HG03354 (cell line): ENCODE measurements at regions not wholly inside any gene's neighbourhood (a gene's known extent, or its start where the extent isn't known, plus 50 kb on each side); places are given as distances from the start of the nearest gene placed in this dataset.

Experiments used
- ATAC-seq: cut with Tn5 transposase; IDR thresholded peaks from one replicate; pipeline ENCODE4 v1.9.1; 2021; ENCODE audit warnings: mild to moderate bottlenecking; ENCODE audit not compliant: unreplicated experiment, poor library complexity, severe bottlenecking

DNA sequence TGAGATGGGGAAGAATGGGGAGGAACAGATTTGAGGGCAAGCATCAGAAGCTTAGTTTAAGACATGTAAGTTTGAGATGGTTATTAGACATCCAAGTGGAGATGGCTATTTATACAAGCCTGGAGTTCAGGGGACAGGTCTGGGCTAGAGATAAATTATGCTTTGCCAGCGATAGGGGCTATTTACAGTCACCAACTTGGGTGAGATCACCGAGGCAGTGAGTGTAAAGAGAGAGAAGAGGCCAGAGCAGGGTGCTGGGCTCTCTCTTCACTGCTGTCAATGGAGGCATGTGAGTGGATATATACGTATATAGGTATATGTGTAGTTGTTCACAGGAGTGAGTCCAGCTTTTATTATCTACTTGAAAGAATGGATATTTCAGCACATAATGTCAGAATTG lies 81.0 kb downstream of the QPCT start:
- ATAC-seq = no peak

DNA sequence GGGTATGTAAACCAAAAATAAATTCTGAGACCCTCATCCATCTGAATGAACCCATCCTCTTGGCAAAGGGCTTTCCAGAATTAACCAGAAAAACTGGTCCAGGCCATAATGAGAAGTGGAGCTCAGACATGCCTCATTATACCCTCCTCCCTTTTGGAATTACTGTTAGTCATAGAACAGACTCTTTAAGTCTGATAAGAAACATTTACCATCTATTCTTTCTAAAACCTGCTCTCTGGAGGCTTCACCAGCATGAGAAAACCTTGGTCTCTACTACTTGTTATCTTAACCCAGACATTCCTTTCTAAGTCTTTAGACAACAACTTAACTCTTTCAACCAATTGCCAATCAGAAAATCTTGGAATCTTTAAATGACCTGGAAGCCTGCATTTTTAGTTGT lies 82.8 kb downstream of the QPCT start:
- ATAC-seq = no peak

DNA sequence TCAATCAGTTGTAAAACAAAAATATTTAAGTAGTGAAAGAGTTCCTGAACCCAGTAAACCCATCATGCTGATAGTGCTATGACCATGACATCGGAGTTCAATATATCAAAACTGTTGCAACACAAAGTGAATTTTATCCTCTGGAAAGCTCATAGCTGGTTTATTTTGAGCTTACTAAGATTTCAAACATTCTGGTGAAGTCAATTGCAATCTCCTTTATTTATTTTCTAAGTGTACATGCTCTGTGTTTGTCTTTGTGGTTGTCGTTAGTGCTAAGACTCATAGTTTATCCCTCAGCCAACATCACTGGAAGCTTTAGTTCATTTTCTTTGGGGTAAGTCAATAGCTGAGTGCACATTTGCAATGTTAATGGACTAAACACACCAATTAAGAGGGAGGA lies 91.9 kb downstream of the QPCT start:
- no peak for ATAC-seq

DNA sequence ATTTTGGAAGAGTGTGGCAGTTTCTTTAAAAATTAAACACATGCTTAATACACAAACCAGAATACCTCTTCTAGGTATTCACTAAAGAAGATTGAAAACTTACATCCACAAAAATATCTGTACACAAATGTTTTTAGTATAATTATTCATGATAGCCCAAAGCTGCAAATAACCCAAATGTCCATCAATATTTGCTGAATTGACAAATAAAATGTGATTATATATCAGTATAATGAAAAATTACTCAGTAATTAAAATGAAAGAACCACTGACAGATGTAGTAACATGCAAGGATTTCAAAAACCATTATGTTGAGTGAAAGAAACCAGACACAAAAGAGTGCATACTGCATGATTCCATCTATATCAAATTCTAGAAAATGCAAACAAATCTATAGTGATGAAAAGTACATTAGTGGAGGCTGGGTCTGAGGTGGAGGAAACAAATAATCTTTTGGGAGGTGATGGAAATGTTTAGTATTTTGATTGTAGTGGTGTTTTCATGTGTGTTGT lies 94.8 kb downstream of the QPCT start:
- no peak for ATAC-seq

DNA sequence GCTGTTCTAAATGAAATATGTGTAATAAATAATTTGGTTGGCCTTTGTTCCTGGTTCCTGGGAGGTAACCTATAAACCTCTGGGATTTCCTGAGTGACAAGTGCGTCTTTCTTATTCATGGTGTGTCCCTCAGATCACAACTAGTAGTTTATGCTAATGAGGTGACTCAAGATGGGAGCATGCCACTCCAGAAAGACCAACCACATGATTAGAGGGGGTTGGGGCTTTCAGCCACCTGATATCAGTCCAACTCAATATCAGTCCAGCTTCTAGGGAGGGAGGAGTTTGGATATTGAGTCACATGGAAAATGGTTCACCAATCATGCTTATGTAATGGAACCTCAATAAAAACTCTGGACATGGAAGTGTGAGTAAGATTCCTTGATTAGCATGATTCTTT lies 96.6 kb downstream of the QPCT start:
- no peak for ATAC-seq

DNA sequence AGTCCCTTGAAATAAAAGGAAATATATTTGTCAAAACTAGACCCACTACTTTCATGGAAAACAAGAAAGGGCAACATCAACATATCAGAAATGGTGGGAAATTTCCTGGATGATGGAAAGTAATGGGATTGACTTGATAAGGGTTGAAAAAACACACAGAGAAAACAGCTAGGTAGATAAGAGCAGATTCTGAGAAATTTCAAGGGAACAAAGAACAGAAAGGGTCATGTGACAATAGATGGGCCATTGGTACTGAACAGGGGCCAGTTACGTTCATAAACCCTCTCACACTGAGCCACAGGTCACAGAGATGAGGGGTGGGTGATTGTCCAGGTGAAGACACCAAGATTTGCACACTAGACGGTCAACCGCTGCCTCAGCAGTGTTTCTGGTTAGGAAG lies 98.7 kb downstream of the QPCT start:
- ATAC-seq = no peak

DNA sequence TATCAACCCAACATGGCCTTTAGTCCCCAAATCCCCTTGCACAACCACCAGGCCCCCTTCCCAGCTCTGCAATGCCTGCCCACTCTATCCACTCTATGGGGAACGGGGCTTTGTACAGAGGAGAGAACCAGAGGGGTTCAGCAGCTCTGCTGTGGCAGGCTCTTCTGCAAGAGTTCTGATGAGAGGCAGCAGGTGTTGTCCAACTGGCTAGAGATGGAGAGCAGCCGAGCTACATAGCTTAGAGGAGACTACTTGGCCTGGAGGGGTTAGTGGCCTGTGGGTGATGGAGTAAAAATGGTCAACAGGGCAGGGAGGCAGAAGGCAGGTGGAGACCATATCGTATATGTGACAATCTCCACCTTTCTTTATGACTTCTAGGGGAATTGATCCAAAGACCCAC lies 103.0 kb downstream of the QPCT start:
- ATAC-seq = no peak

DNA sequence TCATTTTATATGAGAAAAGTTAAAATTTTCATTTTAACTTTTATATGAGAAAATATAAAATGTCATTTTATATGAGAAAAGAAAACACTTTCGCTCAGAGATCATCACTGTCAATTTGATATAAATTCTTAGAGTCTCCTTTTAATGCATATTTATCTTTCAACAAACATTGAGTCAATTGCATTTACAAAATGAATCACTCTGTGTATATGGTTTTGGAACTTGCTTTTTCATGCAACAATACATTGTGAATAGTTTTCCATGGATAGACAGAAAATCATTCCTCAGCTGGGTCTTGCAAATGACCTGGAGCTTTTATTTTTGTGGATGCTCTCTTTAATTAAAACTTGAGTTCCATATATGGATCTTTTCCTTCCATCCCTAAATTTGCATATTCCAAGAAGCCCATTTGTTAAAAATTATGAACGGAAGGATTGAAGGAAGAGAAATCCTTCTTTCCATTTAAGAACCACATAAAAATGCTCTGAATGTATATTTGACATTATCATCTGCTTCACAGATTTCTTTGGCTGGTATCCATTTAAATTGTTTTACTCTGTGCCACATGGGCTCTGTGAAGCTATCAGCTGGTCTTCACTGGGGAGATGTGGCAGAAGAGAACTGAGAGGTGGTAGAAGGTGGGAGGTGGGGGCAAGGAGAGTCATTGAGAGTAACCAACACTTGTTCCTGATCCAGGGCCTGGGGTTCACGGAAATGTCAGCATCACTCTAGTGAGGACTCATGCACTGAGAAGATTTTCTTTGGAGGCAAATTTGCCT lies 104.1 kb downstream of the QPCT start:
- no peak for ATAC-seq

DNA sequence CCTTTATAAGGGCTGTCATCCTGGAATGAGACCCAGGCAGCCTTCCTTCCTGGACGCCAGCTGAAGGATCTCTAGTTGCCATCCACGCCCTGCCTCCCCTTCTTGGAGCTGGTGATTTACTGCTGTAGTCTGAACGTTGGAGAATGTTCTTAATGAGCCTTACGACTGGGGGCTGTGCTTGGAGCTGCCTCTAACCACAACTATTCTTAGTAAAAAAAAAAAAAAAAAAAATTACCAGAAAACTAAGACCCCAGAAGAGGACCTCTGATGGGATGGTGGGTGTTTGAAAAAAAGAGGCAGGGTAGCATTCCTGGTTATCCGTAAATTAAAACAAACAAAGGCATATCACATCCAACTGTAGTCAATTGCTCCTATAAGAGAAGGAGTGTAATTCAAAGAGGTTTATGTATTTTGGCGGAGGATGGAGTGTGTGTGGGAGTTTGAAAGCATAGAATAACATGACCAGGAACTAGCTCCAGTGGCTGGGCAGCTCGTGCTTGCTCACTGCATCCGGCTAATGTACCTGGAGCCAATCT lies 105.4 kb downstream of the QPCT start:
- ATAC-seq = no peak

DNA sequence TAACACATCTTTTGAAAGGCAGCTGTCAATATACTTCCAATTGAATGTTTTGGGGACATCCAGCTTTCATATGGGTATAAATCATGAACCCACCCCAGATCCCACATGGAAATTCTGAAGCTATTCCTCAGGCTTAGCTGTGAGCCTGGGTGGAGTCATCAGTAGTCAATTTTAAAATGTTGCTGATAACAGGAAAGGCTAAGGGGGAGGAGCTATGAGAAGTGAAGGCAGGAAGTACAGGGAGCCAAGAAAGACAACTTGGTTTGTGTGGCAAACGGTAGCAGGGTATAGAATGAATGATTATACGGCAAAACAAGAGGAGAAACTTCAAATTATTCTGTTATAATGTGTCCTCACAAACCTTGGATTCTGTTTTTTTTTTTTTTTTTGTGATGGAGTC lies 108.6 kb downstream of the QPCT start:
- no peak for ATAC-seq

DNA sequence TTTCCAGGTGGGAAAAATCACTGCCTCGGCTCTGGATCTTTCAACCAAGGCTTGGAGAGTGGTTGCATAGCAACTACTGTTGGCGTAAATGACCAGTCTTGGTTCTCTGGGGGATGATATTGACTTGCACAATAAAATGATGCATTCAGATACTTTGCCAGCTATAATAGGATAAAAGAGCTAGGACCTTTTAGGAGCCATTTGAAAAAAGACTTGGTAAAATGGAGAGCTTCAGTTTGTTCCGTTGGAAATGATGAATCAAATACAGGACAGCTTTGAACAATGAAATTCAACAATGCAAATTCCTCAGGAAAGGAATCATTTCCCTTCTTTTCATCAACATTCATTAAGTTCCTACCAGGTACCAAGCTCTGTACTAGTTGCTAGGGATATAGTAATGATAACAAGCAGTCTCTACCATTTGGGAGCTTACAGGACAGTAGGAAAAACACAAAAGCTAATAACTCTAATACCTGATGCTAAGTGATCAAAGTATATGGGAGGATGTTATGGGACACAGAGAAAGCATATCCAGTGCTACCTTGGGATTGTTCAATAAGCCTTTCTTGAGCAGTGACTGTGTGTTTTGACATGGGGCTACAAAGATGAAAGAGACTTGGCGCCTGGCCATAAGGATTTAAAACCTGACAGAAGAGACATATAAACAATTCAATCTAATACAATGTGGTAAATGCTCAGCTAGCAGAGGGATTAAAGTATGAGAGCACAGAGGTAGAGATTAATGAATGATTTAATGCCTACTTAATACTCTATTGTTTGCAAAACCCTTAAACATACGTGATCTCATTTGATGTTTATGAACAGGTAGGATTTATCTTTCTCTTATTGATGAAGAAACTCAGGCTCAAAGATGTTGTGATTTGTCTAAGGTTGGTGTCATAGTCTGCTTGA lies 110.7 kb downstream of the QPCT start:
- ATAC-seq = no peak

DNA sequence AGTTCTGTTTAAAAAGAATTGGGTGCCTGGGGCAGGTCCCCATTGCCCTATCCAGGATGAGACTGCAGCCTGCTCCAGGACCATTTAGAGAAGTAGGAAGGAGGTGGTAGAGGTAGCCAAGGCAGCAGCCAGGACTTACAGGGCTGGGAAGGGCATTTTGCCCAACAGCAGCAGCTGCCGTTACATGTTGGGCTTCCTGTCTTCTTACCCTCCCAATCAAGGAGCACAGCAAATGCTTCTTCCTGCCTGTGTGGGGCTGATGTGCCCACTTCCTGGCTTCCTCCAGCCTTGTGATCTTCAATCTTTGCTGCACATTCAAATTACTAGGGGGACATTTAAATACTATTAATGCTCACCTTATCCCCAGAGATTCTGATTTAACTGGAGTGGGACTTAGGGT lies 112.0 kb downstream of the QPCT start:
- ATAC-seq = no peak

DNA sequence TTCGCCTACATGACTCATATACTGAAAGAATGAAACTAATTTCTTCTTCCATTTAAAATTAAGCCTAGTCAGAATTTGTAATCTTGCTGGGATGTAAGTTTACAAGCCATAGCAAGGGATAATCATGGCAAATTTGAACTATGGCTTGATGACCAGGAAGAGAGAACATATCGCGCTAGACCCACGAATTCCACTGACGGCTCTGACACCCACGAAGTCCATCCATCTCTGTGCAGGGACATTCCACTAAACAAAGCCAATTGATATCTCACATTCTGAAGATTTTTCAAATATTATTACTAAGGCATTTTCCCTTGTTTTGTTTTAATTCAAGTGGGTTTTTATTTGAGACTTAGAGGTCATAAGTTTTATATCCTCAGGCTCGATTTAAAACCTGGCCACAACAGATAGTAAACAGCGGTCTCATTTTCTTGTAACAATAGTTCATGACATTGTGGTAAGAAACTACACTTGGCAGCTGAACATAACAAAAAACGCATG lies 113.0 kb downstream of the QPCT start:
- no peak for ATAC-seq

DNA sequence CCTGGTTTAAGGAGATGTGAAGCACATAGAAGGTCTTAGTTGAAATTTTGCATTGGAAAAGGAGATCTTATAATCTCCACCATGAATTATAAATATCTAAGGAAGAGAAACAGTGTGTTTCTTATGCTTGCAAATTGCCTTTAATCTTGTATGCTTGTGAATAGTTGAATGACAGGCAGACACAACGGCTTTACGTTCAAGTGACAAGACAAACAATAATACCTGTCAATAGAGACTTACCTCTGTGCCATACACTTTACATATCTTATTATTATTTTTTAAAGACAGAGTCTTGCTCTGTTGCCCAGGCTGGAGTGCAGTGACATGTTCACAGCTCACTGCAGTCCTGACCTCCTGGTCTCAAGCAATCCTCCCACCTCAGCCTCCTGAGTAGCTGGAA lies 113.7 kb downstream of the QPCT start:
- no peak for ATAC-seq

DNA sequence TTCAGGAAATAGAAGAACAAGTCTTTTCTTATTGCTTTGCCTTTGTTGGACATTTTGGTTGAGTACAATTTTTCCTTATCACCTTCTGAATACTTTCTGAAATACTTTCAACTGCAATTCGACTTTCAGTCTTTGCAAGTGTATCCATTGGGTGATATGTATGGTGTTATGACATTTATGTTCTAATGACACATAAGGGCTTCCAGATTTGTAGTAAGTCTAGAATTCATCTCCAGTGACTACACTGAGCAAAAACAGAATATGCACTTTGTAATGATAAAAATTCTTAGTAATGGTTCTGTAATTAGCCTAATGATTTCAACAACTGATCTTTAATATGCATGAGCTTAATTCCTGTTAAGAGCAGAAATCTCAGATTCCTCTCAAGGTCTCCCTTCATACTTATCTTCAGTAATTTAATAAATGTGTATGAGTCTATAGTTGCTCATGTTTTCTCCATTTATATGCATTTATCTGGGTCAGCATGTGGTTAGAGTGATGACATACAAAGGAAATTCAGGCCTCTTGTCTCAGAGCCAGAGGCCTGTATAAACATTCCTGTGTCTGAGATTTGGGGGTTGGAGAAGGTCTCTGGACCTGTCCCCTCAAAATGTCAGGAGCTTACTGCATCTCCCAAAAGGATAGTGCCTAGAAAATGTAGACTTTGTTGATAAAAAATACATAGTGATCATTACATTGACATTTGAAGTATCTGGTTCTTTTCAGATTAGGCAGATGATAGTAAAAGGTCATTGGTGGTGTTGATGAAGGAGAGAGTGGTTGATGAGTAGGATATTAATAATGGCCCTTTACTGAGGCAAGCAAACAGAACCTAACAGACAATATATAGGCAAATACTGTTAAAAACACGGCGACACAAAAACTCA lies 114.9 kb downstream of the QPCT start:
- no peak for ATAC-seq

DNA sequence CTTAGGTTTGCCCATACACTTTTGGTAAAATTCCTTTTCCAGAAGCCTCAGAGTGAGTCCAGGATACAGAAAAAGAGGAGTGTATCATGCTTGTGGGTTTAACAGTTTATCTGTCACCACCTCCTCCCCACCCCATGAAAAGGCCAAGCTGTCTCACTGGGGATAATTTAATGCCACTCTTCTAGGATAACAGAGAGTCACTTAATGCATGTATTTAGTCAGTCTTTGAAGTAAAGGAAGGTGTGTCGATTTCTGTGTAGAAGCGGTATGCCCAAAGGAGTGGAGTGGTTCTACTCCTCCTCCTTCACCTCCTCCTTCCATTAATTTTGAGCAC lies 116.4 kb downstream of the QPCT start:
- ATAC-seq = no peak

DNA sequence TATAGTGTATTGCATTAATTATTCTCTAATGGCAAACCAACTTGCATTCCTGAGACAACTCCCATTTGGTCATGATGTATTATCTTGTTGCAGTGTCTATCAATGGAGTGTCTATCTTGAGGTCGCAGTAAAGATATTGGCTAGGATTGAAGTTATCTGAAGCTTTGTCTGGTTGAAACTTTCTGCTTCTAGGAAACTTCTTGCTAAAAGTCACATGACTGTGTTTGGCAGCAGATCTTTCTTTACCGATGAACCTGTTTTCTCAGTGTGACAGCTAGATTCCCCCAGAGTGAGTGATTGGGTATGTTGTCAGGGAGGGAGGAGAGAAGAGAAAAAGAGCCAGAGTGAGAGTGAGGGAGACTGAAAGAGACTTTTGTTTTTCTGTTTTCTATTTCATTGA lies 119.6 kb downstream of the QPCT start:
- ATAC-seq = no peak

DNA sequence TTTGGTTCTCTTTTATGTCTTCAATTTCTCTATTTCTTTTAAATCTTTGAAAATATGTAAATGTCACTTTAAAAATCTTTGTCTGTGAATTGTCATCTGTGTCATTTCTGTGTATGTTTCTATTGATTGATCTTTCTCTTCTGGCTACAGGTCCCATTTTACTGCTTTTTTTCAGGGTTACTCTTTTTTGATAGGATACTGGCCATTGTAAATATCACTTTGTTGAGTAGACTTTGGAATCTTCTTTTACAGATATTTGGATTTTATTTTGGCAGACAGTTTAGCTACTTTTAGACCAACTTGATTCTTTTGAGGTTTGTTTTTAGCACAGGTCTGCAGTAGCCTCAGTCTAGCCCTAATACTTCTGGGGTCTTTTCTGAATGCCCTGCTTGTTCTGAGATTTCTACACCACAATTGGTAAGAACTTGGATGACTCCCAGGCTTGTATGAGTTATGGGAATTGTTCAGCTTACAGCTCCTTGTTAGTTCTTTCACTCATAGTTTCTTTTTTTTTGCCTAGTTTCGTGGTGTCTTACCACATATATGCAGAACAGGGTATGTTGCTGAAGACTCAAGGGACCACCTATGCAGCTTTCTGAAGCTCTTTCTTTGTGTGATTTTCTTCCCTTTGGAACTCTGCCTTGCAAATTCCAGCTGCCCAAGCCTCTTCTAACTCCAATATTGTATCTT lies 122.2 kb downstream of the QPCT start:
- ATAC-seq = no peak

DNA sequence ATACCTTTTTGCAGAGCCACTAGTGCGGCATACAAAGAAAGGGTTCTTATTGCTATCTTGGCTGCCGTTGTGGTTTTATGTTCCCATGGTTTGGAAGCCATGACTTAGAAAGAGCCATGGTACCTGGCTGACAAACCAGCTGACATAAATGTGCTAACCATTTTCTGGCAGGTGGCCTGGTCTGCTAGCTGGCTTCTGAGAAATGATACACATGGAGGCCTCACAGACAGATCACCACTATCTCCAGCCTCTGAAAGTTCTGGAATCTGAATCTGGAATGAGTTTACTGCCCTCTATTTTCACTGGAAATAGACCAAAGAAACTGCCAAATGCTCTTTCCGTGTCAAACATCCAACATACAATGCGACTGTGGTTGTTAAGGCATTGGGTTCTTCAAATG lies 123.7 kb downstream of the QPCT start:
- no peak for ATAC-seq
